ENCODE measurements at regions not wholly inside any gene's neighbourhood (a gene's known extent, or its start where the extent isn't known, plus 50 kb on each side); places are given as distances from the start of the nearest gene placed in this dataset.

- TF ChIP-seq CTCF (IDR thresholded peaks at IDR 0.05), result no peak
- TF ChIP-seq POLR2A (IDR thresholded peaks at IDR 0.05), result no peak
Measured at GRCh38 chr6:160912411-160912810, 79.2 kb upstream of the MAP3K4 start.
